ENCODE measurements at regions not wholly inside any gene's neighbourhood (a gene's known extent, or its start where the extent isn't known, plus 50 kb on each side); places are given as distances from the start of the nearest gene placed in this dataset.

GRCh38 chr2:176830362-176830761 is 382.2 kb upstream of the HNRNPA3 start:
- Mint-ChIP-seq H3K27me3 (no peaks in the 10 kb centered on the region), H3K4me1 (ENCODE audit: low read depth) (peaks cover 33% of the 10 kb centered on the region), H3K9me3 (no peaks in the 10 kb centered on the region), H3K27ac (no peak overlapping the region), H3K36me3 (ENCODE audit: low read depth) (no peaks in the 10 kb centered on the region), H3K4me3 (no peak overlapping the region)
- DNase-seq, result no peak

DNA sequence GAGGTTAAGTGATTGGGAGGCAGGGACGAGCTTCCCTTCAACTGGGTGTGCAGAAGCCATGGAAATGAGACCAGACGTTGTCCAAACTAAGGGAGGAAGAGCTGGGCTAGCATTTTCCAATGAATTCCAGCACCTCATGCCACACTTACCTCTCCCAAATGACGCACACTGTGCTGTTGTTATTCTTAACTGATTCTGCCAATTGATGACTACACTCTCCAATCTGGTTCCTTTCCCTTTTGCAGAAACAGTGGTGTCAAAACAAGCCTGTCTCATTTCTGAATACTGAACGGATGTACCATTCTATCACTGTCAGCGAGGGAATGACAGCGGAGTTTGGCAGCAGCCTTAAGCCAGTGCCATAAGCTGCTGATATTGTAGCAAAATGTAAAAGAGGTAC is 380.5 kb upstream of the HNRNPA3 start:
- Mint-ChIP-seq H3K36me3 (ENCODE audit: low read depth) (no peaks in the 10 kb centered on the region), H3K27me3 (no peaks in the 10 kb centered on the region), H3K4me3 (no peak overlapping the region), H3K27ac (no peak overlapping the region), H3K9me3 (no peaks in the 10 kb centered on the region), H3K4me1 (ENCODE audit: low read depth) (peaks cover 17% of the 10 kb centered on the region)
- DNase-seq, result no peak

- no peak overlapping the region for H3K4me3 Mint-ChIP-seq
- no peaks in the 10 kb centered on the region for H3K9me3 Mint-ChIP-seq
- H3K36me3 Mint-ChIP-seq (ENCODE audit: low read depth), result no peaks in the 10 kb centered on the region
- peaks cover 6% of the 10 kb centered on the region for H3K4me1 Mint-ChIP-seq (ENCODE audit: low read depth)
- no peaks in the 10 kb centered on the region for H3K27me3 Mint-ChIP-seq
- DNase-seq, result no peak
- H3K27ac Mint-ChIP-seq, result no peak overlapping the region
Observed at GRCh38 chr2:176833671-176834070, 378.9 kb upstream of the HNRNPA3 start.

DNA sequence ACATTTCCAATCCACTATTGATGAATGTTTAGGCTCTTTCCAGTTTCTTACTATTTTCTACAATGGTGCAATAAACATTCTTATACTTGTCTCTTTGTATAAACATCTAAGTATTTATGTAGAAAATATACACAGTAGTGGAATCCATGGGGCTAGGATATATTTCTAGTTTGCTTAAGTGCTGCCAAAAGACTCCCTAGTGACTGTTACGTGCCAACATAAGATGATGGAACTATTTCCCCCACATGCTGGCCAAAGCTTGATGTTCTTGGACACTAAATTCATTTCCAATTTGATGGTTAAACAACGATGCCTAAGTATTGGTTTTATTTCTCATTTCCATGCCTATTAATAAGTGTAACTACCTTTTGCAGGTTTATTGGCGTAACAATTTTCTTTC is 378.4 kb upstream of the HNRNPA3 start:
- peaks cover 6% of the 10 kb centered on the region for H3K4me1 Mint-ChIP-seq (ENCODE audit: low read depth)
- no peak for DNase-seq
- H3K9me3 Mint-ChIP-seq, result no peaks in the 10 kb centered on the region
- no peak overlapping the region for H3K27ac Mint-ChIP-seq
- H3K27me3 Mint-ChIP-seq, result no peaks in the 10 kb centered on the region
- no peaks in the 10 kb centered on the region for H3K36me3 Mint-ChIP-seq (ENCODE audit: low read depth)
- no peak overlapping the region for H3K4me3 Mint-ChIP-seq

DNA sequence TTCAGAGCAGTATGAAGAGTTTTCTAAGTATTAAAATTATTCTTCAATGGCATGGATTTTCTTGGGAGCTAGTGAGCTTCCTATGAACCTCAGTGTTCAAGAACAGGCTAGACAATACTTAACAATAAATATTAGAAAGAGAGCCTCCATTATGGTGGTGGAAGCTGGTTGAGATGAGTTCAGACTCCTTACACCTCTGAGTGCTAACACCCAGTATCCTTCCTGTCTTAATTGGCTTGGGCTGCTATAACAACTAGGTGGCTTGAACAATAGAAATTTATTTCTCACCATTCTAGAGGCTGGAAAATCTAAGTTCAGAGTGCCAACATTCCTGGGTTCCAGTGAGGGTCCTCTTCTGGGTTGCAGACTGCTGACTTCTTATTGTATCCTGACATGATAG is 369.4 kb upstream of the HNRNPA3 start:
- Mint-ChIP-seq H3K27me3 (no peaks in the 10 kb centered on the region), H3K4me3 (no peak overlapping the region), H3K27ac (no peak overlapping the region), H3K4me1 (ENCODE audit: low read depth) (peaks cover 5% of the 10 kb centered on the region), H3K36me3 (ENCODE audit: low read depth) (no peaks in the 10 kb centered on the region), H3K9me3 (no peaks in the 10 kb centered on the region)
- no peak for DNase-seq

DNA sequence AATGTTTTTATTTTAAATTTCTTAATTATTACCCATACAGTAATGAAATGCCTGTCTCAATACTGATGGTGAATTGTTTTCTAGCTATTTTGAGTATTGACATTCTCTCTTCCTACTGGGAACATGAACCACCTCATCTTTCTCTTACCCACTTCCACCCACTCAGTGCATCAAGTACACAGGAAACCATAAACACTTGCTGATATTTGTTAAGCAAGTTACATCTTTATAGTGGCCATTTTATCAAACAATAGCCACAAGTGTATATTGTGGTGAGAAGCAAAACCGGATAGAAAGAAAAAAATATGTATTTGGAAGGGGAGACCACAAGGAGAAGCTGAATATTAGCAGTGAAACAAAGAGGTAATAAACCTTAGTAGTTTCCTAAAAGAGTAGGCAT is 368.1 kb upstream of the HNRNPA3 start:
- DNase-seq, result no peak

DNA sequence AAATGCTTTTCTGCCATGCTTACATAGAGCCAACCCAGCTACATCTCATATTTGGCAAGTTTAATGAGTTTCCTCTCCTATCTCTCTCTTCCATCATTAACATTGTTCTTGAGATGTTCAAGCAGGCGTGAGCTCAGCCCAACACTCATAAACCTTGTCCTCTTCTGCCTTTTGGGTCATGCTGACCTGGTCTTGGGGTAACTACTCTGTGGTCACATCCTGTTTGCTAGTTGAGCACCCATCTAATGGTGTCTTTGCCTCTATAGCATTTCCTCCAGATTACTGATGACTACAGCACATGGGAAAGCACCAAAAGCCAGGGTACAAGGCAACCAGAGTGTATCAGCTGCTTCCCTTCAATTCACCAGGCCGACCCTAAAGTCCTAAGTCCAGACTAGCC is 366.9 kb upstream of the HNRNPA3 start:
- no peak overlapping the region for H3K27ac Mint-ChIP-seq
- H3K4me1 Mint-ChIP-seq (ENCODE audit: low read depth), result peaks cover 6% of the 10 kb centered on the region
- no peak overlapping the region for H3K4me3 Mint-ChIP-seq
- no peaks in the 10 kb centered on the region for H3K9me3 Mint-ChIP-seq
- H3K27me3 Mint-ChIP-seq, result no peaks in the 10 kb centered on the region
- no peak for DNase-seq
- H3K36me3 Mint-ChIP-seq (ENCODE audit: low read depth), result no peaks in the 10 kb centered on the region

More for the DNA sequence above, 368.1 kb upstream of the HNRNPA3 start:
- no peaks in the 10 kb centered on the region for H3K36me3 Mint-ChIP-seq (ENCODE audit: low read depth)
- peaks cover 5% of the 10 kb centered on the region for H3K4me1 Mint-ChIP-seq (ENCODE audit: low read depth)
- no peaks in the 10 kb centered on the region for H3K9me3 Mint-ChIP-seq
- no peaks in the 10 kb centered on the region for H3K27me3 Mint-ChIP-seq
- H3K4me3 Mint-ChIP-seq, result no peak overlapping the region
- no peak overlapping the region for H3K27ac Mint-ChIP-seq

DNA sequence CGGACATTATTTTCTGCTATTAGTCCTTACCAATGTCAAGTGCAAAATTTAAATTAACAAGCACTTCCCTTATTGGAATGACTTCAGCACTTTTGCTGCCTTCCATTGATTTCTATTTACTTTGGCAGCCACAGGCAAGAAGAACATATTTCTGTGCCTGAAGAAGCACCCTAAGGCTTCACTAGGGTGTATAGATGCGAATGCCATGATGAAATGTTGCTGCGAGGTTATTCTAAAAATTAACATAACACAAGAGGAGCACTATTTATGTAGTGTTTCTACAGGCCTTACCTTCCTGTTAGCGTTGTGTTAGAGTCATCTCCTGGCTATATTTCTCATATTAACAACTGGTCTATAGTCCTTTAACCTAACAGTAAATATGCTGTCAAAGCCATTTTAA is 365.0 kb upstream of the HNRNPA3 start:
- DNase-seq, result no peak
- Mint-ChIP-seq H3K27ac (no peak overlapping the region), H3K9me3 (no peaks in the 10 kb centered on the region), H3K27me3 (no peaks in the 10 kb centered on the region), H3K36me3 (ENCODE audit: low read depth) (no peaks in the 10 kb centered on the region), H3K4me3 (no peak overlapping the region), H3K4me1 (ENCODE audit: low read depth) (peaks cover 22% of the 10 kb centered on the region)

DNA sequence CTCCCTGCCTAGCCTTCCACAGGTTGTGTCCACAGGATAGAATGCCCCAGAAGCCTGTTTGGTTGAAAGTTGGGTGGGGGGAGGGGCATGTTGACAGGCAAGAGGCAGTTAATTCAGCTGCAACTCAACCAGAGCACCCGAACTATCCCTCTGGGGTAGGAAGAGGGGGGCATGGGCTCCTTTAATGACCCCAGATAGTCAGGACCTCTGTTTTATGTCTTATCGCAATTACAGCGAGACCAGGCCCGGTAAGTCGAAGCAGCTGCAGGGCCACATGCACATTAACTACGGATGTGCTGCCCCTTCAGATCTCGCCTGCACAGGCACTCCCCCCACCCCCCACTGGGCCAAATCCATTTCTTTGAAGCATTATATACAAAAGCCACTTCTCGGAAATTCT is 363.8 kb upstream of the HNRNPA3 start:
- H3K27ac Mint-ChIP-seq, result no peak overlapping the region
- no peaks in the 10 kb centered on the region for H3K27me3 Mint-ChIP-seq
- no peaks in the 10 kb centered on the region for H3K36me3 Mint-ChIP-seq (ENCODE audit: low read depth)
- H3K4me1 Mint-ChIP-seq (ENCODE audit: low read depth), result peaks cover 30% of the 10 kb centered on the region
- H3K9me3 Mint-ChIP-seq, result no peaks in the 10 kb centered on the region
- DNase-seq, result no peak
- H3K4me3 Mint-ChIP-seq, result no peak overlapping the region

- H3K36me3 Mint-ChIP-seq (ENCODE audit: low read depth), result no peaks in the 10 kb centered on the region
- H3K4me3 Mint-ChIP-seq, result no peak overlapping the region
- no peak for DNase-seq
- H3K9me3 Mint-ChIP-seq, result no peaks in the 10 kb centered on the region
- no peaks in the 10 kb centered on the region for H3K27me3 Mint-ChIP-seq
- peaks cover 50% of the 10 kb centered on the region for H3K4me1 Mint-ChIP-seq (ENCODE audit: low read depth)
- H3K27ac Mint-ChIP-seq, result no peak overlapping the region
Observed at GRCh38 chr2:176851200-176851888, 361.2 kb upstream of the HNRNPA3 start.

DNA sequence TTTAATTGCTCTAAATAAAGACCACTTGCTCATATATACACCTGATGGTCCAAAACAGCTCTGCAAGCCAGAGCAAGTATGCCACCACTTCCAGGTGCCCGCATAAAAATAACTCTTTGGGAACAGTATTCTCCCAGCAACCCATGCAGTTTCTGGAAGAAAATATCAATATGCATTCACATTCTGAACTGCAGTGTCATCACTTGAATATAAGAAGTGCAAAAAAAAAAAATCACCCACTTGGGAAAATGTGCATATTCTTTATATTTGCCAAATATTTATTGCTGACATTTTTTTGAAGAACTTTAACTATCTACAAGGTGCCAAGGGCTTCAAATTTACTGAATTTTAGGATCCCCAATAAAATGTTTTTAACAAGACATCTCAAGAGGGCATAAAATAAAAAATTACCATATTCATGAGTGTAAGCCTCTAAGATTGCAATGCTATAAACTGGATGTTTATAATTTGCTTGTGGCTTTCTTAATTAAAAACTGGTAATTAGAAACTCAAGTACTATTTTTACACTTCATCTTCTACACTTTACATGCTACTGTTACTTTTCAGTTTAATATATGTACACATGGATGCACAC is 360.6 kb upstream of the HNRNPA3 start:
- Mint-ChIP-seq H3K27ac (no peak overlapping the region), H3K4me3 (no peak overlapping the region), H3K4me1 (ENCODE audit: low read depth) (peaks cover 55% of the 10 kb centered on the region), H3K27me3 (no peaks in the 10 kb centered on the region), H3K36me3 (ENCODE audit: low read depth) (no peaks in the 10 kb centered on the region), H3K9me3 (no peaks in the 10 kb centered on the region)
- DNase-seq, result no peak

- Mint-ChIP-seq H3K27me3 (no peaks in the 10 kb centered on the region), H3K36me3 (ENCODE audit: low read depth) (no peaks in the 10 kb centered on the region), H3K4me3 (no peak overlapping the region), H3K27ac (no peak overlapping the region), H3K4me1 (ENCODE audit: low read depth) (peaks cover 59% of the 10 kb centered on the region), H3K9me3 (no peaks in the 10 kb centered on the region)
- DNase-seq, result no peak
Observed at GRCh38 chr2:176852667-176853066, 359.9 kb upstream of the HNRNPA3 start.

- Mint-ChIP-seq H3K36me3 (ENCODE audit: low read depth) (no peaks in the 10 kb centered on the region), H3K4me1 (ENCODE audit: low read depth) (peaks cover 59% of the 10 kb centered on the region), H3K9me3 (no peaks in the 10 kb centered on the region), H3K27ac (no peak overlapping the region), H3K27me3 (no peaks in the 10 kb centered on the region), H3K4me3 (no peak overlapping the region)
- no peak for DNase-seq
Observed at GRCh38 chr2:176854062-176854461, 358.5 kb upstream of the HNRNPA3 start.

DNA sequence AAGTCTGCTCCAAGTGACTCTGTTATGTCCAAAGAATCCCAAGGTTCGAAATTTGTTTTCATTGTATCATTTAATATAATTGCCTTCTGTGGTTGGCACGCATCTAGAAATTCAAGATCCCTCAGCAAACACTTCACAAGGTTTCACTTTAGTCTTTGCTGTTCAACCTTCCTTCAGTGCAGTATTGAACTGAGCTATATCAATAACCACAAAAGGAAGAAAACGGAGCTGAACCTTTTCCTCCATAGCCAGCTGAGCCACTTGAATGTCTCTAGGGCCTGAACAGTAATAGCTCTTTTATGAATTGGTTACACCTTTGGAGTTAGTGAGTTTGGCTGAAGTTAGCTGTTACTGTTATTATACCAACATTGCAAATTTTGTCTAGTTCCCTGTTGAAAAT is 357.7 kb upstream of the HNRNPA3 start:
- Mint-ChIP-seq H3K9me3 (no peaks in the 10 kb centered on the region), H3K27ac (no peak overlapping the region), H3K27me3 (no peaks in the 10 kb centered on the region), H3K4me3 (no peak overlapping the region), H3K4me1 (ENCODE audit: low read depth) (peaks cover 59% of the 10 kb centered on the region), H3K36me3 (ENCODE audit: low read depth) (no peaks in the 10 kb centered on the region)
- DNase-seq, result no peak

GRCh38 chr2:176856683-176857082 is 355.9 kb upstream of the HNRNPA3 start:
- Mint-ChIP-seq H3K27ac (no peak overlapping the region), H3K4me1 (ENCODE audit: low read depth) (peaks cover 51% of the 10 kb centered on the region), H3K9me3 (no peaks in the 10 kb centered on the region), H3K27me3 (no peaks in the 10 kb centered on the region), H3K36me3 (ENCODE audit: low read depth) (no peaks in the 10 kb centered on the region), H3K4me3 (no peak overlapping the region)
- DNase-seq, result no peak

DNA sequence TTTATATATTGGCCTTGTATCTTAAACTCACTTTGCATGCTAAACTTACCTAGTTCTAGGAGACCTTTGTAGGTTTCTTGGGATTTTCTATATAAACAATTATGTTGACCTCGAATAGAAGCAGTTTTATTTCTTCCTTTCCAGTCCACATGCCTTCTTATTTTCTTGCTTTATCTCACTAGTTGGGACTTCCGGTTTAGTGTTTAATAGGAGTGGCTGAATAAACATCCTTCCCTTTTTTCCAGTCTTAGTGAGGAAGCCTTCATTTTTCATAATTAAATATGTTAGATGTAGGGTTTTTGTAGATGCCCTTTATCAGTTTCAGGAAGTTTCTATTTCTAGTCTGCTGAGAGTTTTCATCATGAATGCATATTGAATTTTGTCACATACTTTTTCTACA is 347.3 kb upstream of the HNRNPA3 start:
- Mint-ChIP-seq H3K27me3 (no peaks in the 10 kb centered on the region), H3K4me1 (ENCODE audit: low read depth) (no peaks in the 10 kb centered on the region), H3K9me3 (peaks cover under 1% of the 10 kb centered on the region), H3K27ac (no peak overlapping the region), H3K4me3 (no peak overlapping the region), H3K36me3 (ENCODE audit: low read depth) (no peaks in the 10 kb centered on the region)
- DNase-seq, result no peak
